ENCODE measurements at regions not wholly inside any gene's neighbourhood (a gene's known extent, or its start where the extent isn't known, plus 50 kb on each side); places are given as distances from the start of the nearest gene placed in this dataset.

DNA sequence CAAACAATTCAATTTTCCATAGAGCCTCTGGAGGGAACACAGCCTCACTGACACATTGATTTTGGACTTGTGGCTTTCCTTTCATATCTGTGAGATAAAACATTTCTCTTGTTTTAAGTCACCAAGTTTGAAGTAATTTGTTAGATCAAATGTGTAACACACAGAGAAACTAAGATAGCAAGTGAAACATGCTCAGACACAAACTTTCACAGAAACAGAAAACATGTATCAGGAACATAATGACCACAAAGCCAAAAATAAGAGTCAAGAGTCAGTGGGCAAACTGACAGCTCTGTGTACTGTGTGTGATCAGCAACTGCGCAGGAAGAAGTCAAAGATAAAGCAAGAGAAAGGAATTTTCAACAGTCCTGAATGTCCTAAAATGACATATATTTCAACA lies 1237.5 kb downstream of the AMY1C start:
- H3K4me3 ChIP-seq (ENCODE audit: low read depth, low read length), result no peak overlapping the region
- TF ChIP-seq, protein P1, sequence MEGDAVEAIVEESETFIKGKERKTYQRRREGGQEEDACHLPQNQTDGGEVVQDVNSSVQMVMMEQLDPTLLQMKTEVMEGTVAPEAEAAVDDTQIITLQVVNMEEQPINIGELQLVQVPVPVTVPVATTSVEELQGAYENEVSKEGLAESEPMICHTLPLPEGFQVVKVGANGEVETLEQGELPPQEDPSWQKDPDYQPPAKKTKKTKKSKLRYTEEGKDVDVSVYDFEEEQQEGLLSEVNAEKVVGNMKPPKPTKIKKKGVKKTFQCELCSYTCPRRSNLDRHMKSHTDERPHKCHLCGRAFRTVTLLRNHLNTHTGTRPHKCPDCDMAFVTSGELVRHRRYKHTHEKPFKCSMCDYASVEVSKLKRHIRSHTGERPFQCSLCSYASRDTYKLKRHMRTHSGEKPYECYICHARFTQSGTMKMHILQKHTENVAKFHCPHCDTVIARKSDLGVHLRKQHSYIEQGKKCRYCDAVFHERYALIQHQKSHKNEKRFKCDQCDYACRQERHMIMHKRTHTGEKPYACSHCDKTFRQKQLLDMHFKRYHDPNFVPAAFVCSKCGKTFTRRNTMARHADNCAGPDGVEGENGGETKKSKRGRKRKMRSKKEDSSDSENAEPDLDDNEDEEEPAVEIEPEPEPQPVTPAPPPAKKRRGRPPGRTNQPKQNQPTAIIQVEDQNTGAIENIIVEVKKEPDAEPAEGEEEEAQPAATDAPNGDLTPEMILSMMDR (conservative IDR thresholded peaks at IDR 0.05; ENCODE audit: low read depth, low read length), result no peak
- no peak for DNase-seq (ENCODE audit: low read depth)

DNA sequence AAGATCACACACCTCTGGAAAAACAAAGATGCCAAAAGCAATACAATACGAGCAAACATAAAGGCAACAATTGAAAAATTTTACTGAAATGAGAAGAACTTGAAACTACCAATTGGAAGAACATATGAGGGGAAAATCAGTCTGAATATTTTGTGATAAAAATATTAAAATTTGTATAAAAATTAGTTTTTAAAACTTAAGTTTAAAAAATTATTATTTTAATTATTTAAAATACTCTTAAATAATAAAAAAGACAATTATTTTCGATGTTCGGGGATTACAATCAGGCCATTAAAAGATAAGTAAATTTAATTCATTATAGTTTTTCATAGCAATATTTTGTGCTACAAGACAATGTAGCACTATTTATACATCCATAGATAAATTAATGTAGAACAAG lies 1239.3 kb downstream of the AMY1C start:
- no peak overlapping the region for H3K4me3 ChIP-seq (ENCODE audit: low read depth, low read length)
- TF ChIP-seq, protein P1 (conservative IDR thresholded peaks at IDR 0.05; ENCODE audit: low read depth, low read length), result no peak
- DNase-seq (ENCODE audit: low read depth), result no peak

DNA sequence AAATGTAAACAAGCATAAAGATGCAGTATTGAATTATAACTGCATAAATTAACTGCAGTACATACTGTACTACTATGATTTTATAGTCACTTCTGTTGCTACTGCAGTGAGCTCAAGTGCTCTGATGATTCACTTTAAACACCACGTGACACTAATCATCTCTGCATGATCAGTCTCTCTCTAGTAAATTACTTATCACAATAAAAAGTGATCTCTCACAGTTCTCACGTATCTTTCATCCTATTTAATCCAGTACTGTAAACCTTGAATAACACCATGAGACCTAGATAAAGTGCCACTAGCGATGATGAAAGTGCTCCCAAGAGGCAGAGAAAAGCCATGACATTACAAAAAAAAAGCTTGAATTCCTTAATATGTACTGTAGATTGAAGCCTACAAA lies 1242.0 kb downstream of the AMY1C start:
- TF ChIP-seq, protein P1 (conservative IDR thresholded peaks at IDR 0.05; ENCODE audit: low read depth, low read length), result no peak
- DNase-seq (ENCODE audit: low read depth), result no peak
- no peak overlapping the region for H3K4me3 ChIP-seq (ENCODE audit: low read depth, low read length)

DNA sequence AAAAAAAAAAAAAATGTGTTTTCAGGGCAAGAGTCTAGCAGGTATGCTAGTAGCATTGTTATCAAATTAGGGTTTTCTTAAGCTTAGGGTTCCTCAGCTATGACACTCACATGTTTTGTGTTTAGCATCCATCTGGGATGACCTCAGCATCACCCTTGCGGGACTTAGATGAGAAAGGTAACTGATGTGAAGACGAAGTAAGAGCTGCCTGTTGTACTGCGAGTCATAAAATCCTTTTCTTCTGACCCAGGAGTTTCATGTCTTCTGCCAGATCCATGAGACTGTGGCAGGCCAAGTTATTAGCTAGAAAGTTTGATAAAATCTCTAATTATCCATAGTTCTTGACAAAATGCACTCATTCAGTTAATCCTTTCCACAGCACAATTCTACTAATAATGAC lies 1251.1 kb downstream of the AMY1C start:
- no peak for DNase-seq (ENCODE audit: low read depth)
- no peak overlapping the region for H3K4me3 ChIP-seq (ENCODE audit: low read depth, low read length)
- TF ChIP-seq, protein P1 (conservative IDR thresholded peaks at IDR 0.05; ENCODE audit: low read depth, low read length), result no peak

GRCh38 chr1:105004515-105004914 lies 1254.8 kb downstream of the AMY1C start:
- TF ChIP-seq, protein P1 (conservative IDR thresholded peaks at IDR 0.05; ENCODE audit: low read depth, low read length), result no peak

GRCh38 chr1:105005594-105006195 lies 1256.0 kb downstream of the AMY1C start:
- TF ChIP-seq, protein P1 (conservative IDR thresholded peaks at IDR 0.05; ENCODE audit: low read depth, low read length), result no peak
- H3K4me3 ChIP-seq (ENCODE audit: low read depth, low read length), result no peak overlapping the region
- DNase-seq (ENCODE audit: low read depth), result no peak

More at GRCh38 chr1:105004515-105004914, 1254.8 kb downstream of the AMY1C start:
- DNase-seq (ENCODE audit: low read depth), result no peak
- H3K4me3 ChIP-seq (ENCODE audit: low read depth, low read length), result no peak overlapping the region

GRCh38 chr1:105017587-105017986 lies 1267.9 kb downstream of the AMY1C start:
- DNase-seq (ENCODE audit: low read depth), result no peak
- no peak overlapping the region for H3K4me3 ChIP-seq (ENCODE audit: low read depth, low read length)
- TF ChIP-seq, protein P1 (conservative IDR thresholded peaks at IDR 0.05; ENCODE audit: low read depth, low read length), result no peak

All from choroid plexus epithelial cell (primary cell).